Upper lobe of right lung (tissue), 1 donor: ENCODE measurements at regions not wholly inside any gene's neighbourhood (a gene's known extent, or its start where the extent isn't known, plus 50 kb on each side); places are given as distances from the start of the nearest gene placed in this dataset.

Source experiments
- ATAC-seq: fragments of 200-7000 bp; cut with Tn5 transposase; one replicate; pipeline ENCODE4 v1.9.1; 2020; ENCODE audit warnings: mild to moderate bottlenecking, moderate library complexity
- DNase-seq: peaks from one replicate; pipeline ENCODE4 v3.0.0-alpha.2; 2020
- H3K27ac ChIP-seq: fragments of 200-600 bp; one replicate; pipeline ENCODE4 v1.8.0; 2022
- H3K27me3 ChIP-seq: fragments of 200-600 bp; one replicate; pipeline ENCODE4 v1.8.0; 2022; ENCODE audit warnings: mild to moderate bottlenecking
- H3K36me3 ChIP-seq: fragments of 200-600 bp; one replicate; pipeline ENCODE4 v1.8.0; 2022
- H3K4me1 ChIP-seq: fragments of 200-600 bp; one replicate; pipeline ENCODE4 v1.8.0; 2022
- H3K4me3 ChIP-seq: fragments of 200-600 bp; one replicate; pipeline ENCODE4 v1.8.0; 2022; ENCODE audit warnings: mild to moderate bottlenecking
- H3K9me3 ChIP-seq: fragments of 200-600 bp; one replicate; pipeline ENCODE4 v1.8.0; 2022
- CTCF ChIP-seq: fragments of 200-600 bp; IDR thresholded peaks from one replicate; pipeline ENCODE4 v1.8.0; 2022; ENCODE audit warnings: antibody characterized with exemption
- intact Hi-C: fragments of 100-400 bp; cut with DNase I; formaldehyde crosslinking; loops from one replicate; pipeline ENCODE4 v1.11.0; 2022
- donor health status: DM: no; HTN: yes; CAD: no; lungs with severe emphysema.

DNA sequence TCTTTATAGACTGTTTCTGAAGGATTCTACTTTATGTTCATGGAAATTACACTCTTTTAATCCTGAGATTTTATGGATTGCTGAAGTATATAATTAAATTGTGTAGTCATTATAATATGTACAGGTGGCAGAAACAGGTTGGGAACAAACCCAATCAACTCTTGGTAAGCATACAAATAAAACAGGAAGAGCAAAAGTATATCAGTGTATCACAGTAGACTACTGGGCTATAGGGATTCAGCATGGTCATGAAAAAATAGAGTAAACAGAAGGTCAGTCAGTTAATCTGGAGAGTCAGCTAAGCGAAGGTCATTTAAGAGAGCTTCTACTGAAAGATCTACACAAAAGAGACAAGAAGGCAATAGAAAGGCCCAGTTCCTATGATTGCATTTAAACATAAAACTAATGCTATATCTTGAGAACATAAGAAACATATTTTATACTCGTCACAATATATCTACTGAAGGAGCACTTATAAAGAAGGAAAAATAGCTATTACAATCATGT, 178.9 kb upstream of the ECI2 start:
- H3K4me1 ChIP-seq, result peaks cover 12% of the 10 kb centered on the region
- peaks cover 15% of the 10 kb centered on the region for H3K9me3 ChIP-seq
- intact Hi-C loops, result no loop called here
- H3K36me3 ChIP-seq, result no peaks in the 10 kb centered on the region
- DNase-seq (no peak), ATAC-seq (no peak)
- H3K27ac ChIP-seq, result no peak overlapping the region
- no peaks in the 10 kb centered on the region for H3K27me3 ChIP-seq
- H3K4me3 ChIP-seq, result no peak overlapping the region
- TF ChIP-seq CTCF, result no peak

GRCh38 chr6:4313044-4313686, 177.8 kb upstream of the ECI2 start:
- Histone ChIP-seq H3K4me3 (no peak overlapping the region), H3K27me3 (no peaks in the 10 kb centered on the region), H3K4me1 (peaks cover 10% of the 10 kb centered on the region), H3K36me3 (no peaks in the 10 kb centered on the region), H3K27ac (no peak overlapping the region), H3K9me3 (peaks cover 15% of the 10 kb centered on the region)
- ATAC-seq, result peak; percentile 69
- TF ChIP-seq CTCF, result peak; percentile 53
- intact Hi-C loops, result no loop called here
- DNase-seq, result no peak

DNA sequence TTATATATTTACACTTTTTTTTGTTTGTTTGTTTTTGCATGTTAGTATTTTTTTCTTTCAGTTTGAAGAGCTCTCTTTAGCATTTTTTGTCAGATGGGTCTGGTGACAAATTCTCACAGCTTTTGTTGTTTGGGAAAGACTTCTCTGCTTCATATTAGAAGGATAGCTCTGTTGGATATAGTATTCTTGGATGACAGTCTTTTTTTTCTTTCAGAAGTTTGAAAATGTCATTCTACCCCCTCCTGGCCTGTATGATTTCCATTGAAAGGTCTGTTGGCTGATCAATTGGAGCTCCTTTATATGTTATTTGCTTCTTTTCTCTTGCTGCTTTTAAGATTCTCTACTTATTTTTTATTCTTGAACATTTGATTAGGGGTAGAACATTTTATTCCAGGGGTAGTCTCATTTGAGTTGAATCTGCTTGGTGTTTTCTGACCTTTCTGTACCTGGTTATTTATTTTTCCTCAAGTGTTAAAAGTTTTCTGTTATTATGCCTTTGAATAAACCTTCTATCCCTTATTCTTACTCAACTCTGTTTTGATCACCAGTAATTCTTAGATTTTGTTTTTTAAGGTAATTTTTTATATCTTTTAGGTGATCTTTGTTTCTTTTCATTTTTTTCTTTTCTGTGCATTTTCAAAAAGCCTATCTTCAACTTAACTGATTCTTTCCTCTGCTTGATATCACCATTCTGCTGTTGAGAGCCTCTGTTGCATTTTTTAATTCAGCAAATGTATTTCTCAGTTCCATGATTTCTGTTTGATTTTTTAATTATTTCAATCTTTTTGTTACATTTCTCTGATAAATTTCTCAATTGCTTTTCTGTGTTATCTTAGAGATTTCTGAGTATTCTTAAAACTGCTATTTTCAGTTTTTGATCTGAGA, 176.8 kb upstream of the ECI2 start:
- TF ChIP-seq CTCF, result no peak
- Histone ChIP-seq H3K4me1 (peaks cover 2% of the 10 kb centered on the region), H3K9me3 (peaks cover 15% of the 10 kb centered on the region), H3K36me3 (no peaks in the 10 kb centered on the region), H3K4me3 (no peak overlapping the region), H3K27ac (no peak overlapping the region), H3K27me3 (no peaks in the 10 kb centered on the region)
- DNase-seq (no peak), ATAC-seq (no peak)
- intact Hi-C loops, result no loop called here

DNA sequence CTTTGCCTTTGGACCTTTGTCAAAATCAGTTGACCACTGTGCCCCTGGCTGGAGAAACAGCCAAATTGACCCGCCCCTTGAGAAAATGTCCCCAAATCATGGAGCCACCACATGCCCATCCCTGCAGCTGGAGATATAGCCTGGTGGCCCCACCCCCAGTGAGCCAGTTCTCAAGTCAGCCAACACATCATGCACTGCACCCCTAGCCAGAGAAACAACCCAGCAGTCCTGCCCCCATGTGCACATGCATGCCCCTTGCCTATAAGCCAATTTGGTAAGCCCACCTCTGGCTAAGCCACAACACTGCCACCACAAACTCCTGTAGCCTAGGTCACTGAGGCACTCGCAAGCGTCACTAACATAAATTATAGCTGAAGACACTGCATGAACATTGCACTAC, 174.2 kb upstream of the ECI2 start:
- no peak for DNase-seq
- no peak for TF ChIP-seq CTCF

GRCh38 chr6:4308364-4308763, 173.0 kb upstream of the ECI2 start:
- DNase-seq (no peak), ATAC-seq (no peak)
- TF ChIP-seq CTCF, result no peak
- Histone ChIP-seq H3K9me3 (peaks cover 15% of the 10 kb centered on the region), H3K36me3 (no peaks in the 10 kb centered on the region), H3K4me1 (no peaks in the 10 kb centered on the region), H3K27ac (no peak overlapping the region), H3K27me3 (no peaks in the 10 kb centered on the region), H3K4me3 (no peak overlapping the region)
- intact Hi-C loops, result no loop called here

More for the DNA sequence above, 174.2 kb upstream of the ECI2 start:
- Histone ChIP-seq H3K4me3 (no peak overlapping the region), H3K9me3 (peaks cover 15% of the 10 kb centered on the region), H3K27ac (no peak overlapping the region), H3K27me3 (no peaks in the 10 kb centered on the region), H3K4me1 (no peaks in the 10 kb centered on the region), H3K36me3 (no peaks in the 10 kb centered on the region)
- intact Hi-C loops, result no loop called here
- ATAC-seq, result no peak
